Astrocyte (in vitro differentiated cells and primary cell): ENCODE measurements at regions not wholly inside any gene's neighbourhood (a gene's known extent, or its start where the extent isn't known, plus 50 kb on each side); places are given as distances from the start of the nearest gene placed in this dataset.
A peak's percentile ranks its signal among the peaks of the same experiment; 100 is the strongest.

Source experiments
- DNase-seq: peaks from one replicate; pipeline ENCODE4 v3.0.0-alpha.2; 2010; ENCODE audit warnings: low read depth
- FAIRE-seq: peaks from 2 replicates; lab custom pipeline; 2011; peaks lifted over from hg19 to GRCh38; lab: Jason Lieb, UNC
- H2AFZ ChIP-seq: 2 replicates; pipeline ENCODE4 v1.6.0; 2012; ENCODE audit warnings: low read depth, low read length, inconsistent platforms
- H3K27ac ChIP-seq: 2 replicates; pipeline ENCODE4 v1.5.1; 2011; ENCODE audit warnings: low read depth, low read length, inconsistent platforms
- H3K27me3 ChIP-seq: 2 replicates; pipeline ENCODE4 v1.6.0; 2011; ENCODE audit warnings: low read length, inconsistent platforms; ENCODE audit not compliant: insufficient read depth
- H3K36me3 ChIP-seq: 2 replicates; pipeline ENCODE4 v1.5.1; 2011; ENCODE audit warnings: low read length, inconsistent platforms; ENCODE audit not compliant: insufficient read depth
- H3K4me1 ChIP-seq: 2 replicates; pipeline ENCODE4 v1.5.1; 2011; ENCODE audit warnings: low read length, inconsistent platforms; ENCODE audit not compliant: insufficient read depth
- H3K4me2 ChIP-seq: 2 replicates; pipeline ENCODE4 v1.6.0; 2012; ENCODE audit warnings: low read length, inconsistent platforms
- H3K4me3 ChIP-seq: 2 replicates; pipeline ENCODE4 v1.5.1; 2011; ENCODE audit warnings: low read depth, mild to moderate bottlenecking, low read length, inconsistent platforms; ENCODE audit not compliant: insufficient read depth
- H3K79me2 ChIP-seq: 2 replicates; pipeline ENCODE4 v1.6.0; 2012; ENCODE audit warnings: mild to moderate bottlenecking, low read length, inconsistent platforms; ENCODE audit not compliant: insufficient read depth
- H3K9ac ChIP-seq: 2 replicates; pipeline ENCODE4 v1.6.0; 2012; ENCODE audit warnings: mild to moderate bottlenecking, low read length, inconsistent platforms
- H3K9me3 ChIP-seq: 2 replicates; pipeline ENCODE4 v1.5.1; 2012; ENCODE audit warnings: low read depth, mild to moderate bottlenecking, low read length, inconsistent platforms; ENCODE audit not compliant: insufficient read depth
- H4K20me1 ChIP-seq: 2 replicates; pipeline ENCODE4 v1.6.0; 2012; ENCODE audit warnings: low read length, inconsistent platforms; ENCODE audit not compliant: insufficient read depth
- H3K27ac Mint-ChIP-seq: one replicate; pipeline ENCODE4 v1.8.0; 2021; ENCODE audit warnings: mild to moderate bottlenecking, mixed read lengths; ENCODE audit not compliant: unreplicated experiment
- H3K27me3 Mint-ChIP-seq: one replicate; pipeline ENCODE4 v1.8.0; 2021; ENCODE audit warnings: low read depth, mixed read lengths; ENCODE audit not compliant: unreplicated experiment
- H3K36me3 Mint-ChIP-seq: one replicate; pipeline ENCODE4 v1.8.0; 2021; ENCODE audit warnings: low read depth, mixed read lengths; ENCODE audit not compliant: unreplicated experiment
- H3K4me1 Mint-ChIP-seq: one replicate; pipeline ENCODE4 v1.8.0; 2021; ENCODE audit warnings: low read depth, mixed read lengths; ENCODE audit not compliant: unreplicated experiment
- H3K4me3 Mint-ChIP-seq: one replicate; pipeline ENCODE4 v1.8.0; 2021; ENCODE audit warnings: mild to moderate bottlenecking, moderate library complexity, mixed read lengths; ENCODE audit not compliant: unreplicated experiment
- H3K9me3 Mint-ChIP-seq: one replicate; pipeline ENCODE4 v1.8.0; 2021; ENCODE audit warnings: mild to moderate bottlenecking, mixed read lengths; ENCODE audit not compliant: unreplicated experiment
- CTCF ChIP-seq: IDR thresholded peaks from 2 replicates; pipeline ENCODE4 v1.5.1; 2011; ENCODE audit warnings: low read depth, mild to moderate bottlenecking, inconsistent platforms, low read length, moderate library complexity; ENCODE audit not compliant: insufficient read depth
- EZH2 ChIP-seq: IDR thresholded peaks from 2 replicates; pipeline ENCODE4 v1.6.1; 2012; ENCODE audit warnings: mild to moderate bottlenecking, low read length, inconsistent platforms; ENCODE audit not compliant: insufficient read depth

- H4K20me1 ChIP-seq = no peaks in the 10 kb centered on the region
- no peak for DNase-seq
- no peak overlapping the region for H3K9ac ChIP-seq
- Mint-ChIP-seq H3K27me3 (no peaks in the 10 kb centered on the region), H3K4me1 (no peaks in the 10 kb centered on the region), H3K36me3 (no peaks in the 10 kb centered on the region), H3K4me3 (no peak overlapping the region), H3K27ac (no peak overlapping the region), H3K9me3 (no peaks in the 10 kb centered on the region)
- H3K27me3 ChIP-seq = no peaks in the 10 kb centered on the region
- H3K4me2 ChIP-seq = no peak overlapping the region
- H3K4me1 ChIP-seq = no peaks in the 10 kb centered on the region
- H2AFZ ChIP-seq = no peak overlapping the region
- no peak for FAIRE-seq
- H3K4me3 ChIP-seq = no peak overlapping the region
- no peaks in the 10 kb centered on the region for H3K9me3 ChIP-seq
- TF ChIP-seq CTCF (no peak), EZH2 (no peak)
- no peak overlapping the region for H3K27ac ChIP-seq
- H3K36me3 ChIP-seq = no peaks in the 10 kb centered on the region
- no peaks in the 10 kb centered on the region for H3K79me2 ChIP-seq
These were observed 881.6 kb downstream of the PCDH7 start for GRCh38 chr4:31601793-31602192.

- no peaks in the 10 kb centered on the region for H4K20me1 ChIP-seq
- H3K9ac ChIP-seq = no peak overlapping the region
- TF ChIP-seq CTCF (no peak), EZH2 (no peak)
- Mint-ChIP-seq H3K27me3 (peaks cover 4% of the 10 kb centered on the region), H3K36me3 (no peaks in the 10 kb centered on the region), H3K9me3 (no peaks in the 10 kb centered on the region), H3K27ac (no peak overlapping the region), H3K4me3 (no peak overlapping the region), H3K4me1 (no peaks in the 10 kb centered on the region)
- H3K4me1 ChIP-seq = no peaks in the 10 kb centered on the region
- H3K9me3 ChIP-seq = no peaks in the 10 kb centered on the region
- no peaks in the 10 kb centered on the region for H3K79me2 ChIP-seq
- H3K27ac ChIP-seq = no peak overlapping the region
- H3K36me3 ChIP-seq = no peaks in the 10 kb centered on the region
- FAIRE-seq (no peak), DNase-seq (peak; percentile 0)
- H3K4me2 ChIP-seq = no peak overlapping the region
- no peak overlapping the region for H2AFZ ChIP-seq
- no peaks in the 10 kb centered on the region for H3K27me3 ChIP-seq
- H3K4me3 ChIP-seq = no peak overlapping the region
These were observed 893.9 kb downstream of the PCDH7 start for GRCh38 chr4:31613946-31614623.

- Mint-ChIP-seq H3K36me3 (no peaks in the 10 kb centered on the region), H3K4me1 (no peaks in the 10 kb centered on the region), H3K27me3 (peaks cover 4% of the 10 kb centered on the region), H3K9me3 (no peaks in the 10 kb centered on the region), H3K4me3 (no peak overlapping the region), H3K27ac (no peak overlapping the region)
- H3K4me1 ChIP-seq = no peaks in the 10 kb centered on the region
- H3K27me3 ChIP-seq = no peaks in the 10 kb centered on the region
- TF ChIP-seq EZH2 (no peak), CTCF (no peak)
- DNase-seq (no peak), FAIRE-seq (no peak)
- H3K4me2 ChIP-seq = no peak overlapping the region
- H3K36me3 ChIP-seq = no peaks in the 10 kb centered on the region
- H2AFZ ChIP-seq = no peak overlapping the region
- no peak overlapping the region for H3K9ac ChIP-seq
- no peaks in the 10 kb centered on the region for H4K20me1 ChIP-seq
- H3K27ac ChIP-seq = no peak overlapping the region
- no peaks in the 10 kb centered on the region for H3K79me2 ChIP-seq
- no peak overlapping the region for H3K4me3 ChIP-seq
- no peaks in the 10 kb centered on the region for H3K9me3 ChIP-seq
These were observed 897.5 kb downstream of the PCDH7 start for GRCh38 chr4:31617667-31618066.
